Naive thymus-derived CD8-positive, alpha-beta T cell (primary cell): ENCODE measurements at regions not wholly inside any gene's neighbourhood (a gene's known extent, or its start where the extent isn't known, plus 50 kb on each side); places are given as distances from the start of the nearest gene placed in this dataset.
A peak's percentile ranks its signal among the peaks of the same experiment; 100 is the strongest.
"Not testable (repeated sequence)": the region's sequence is repeated elsewhere in the genome, so short reads cannot be mapped to it uniquely, and the experiment has no call there.

Source experiments
- ATAC-seq, 2 donors: fragments of 150-1000 bp; cut with Tn5 transposase in 1 of 2; sonication (Bioruptor Pico), chemical (Tn5 transposase) in 1 of 2; 1 replicate in 1 of 2; 2 replicates in 1 of 2; pipeline ENCODE4 v1.10.0; 2021; ENCODE audit warnings: mild to moderate bottlenecking in 2 of 2, moderate library complexity in 2 of 2
- POLR2A ChIA-PET: fragments of 350-600 bp; sonication (Branson Sonifier 250); formaldehyde crosslinking; loops from one replicate; lab custom pipeline; 2021; ENCODE audit warnings: antibody characterized with exemption; lab: Charles Lee
- DNase-seq, 10 donors: peaks; one replicate each; pipeline versions ENCODE4 v3.0.0 to v3.0.0-alpha.2; 2020 to 2022
- H3K27ac Mint-ChIP-seq, 10 donors: one replicate each; pipeline ENCODE4 v1.8.0; 2020 to 2022; ENCODE audit warnings: mild to moderate bottlenecking in 10 of 10, mixed read lengths in 10 of 10, moderate library complexity in 4 of 10, inconsistent platforms in 1 of 10
- H3K27me3 Mint-ChIP-seq, 5 donors: one replicate each; pipeline ENCODE4 v1.8.0; 2021 to 2022; ENCODE audit warnings: mixed read lengths in 5 of 5
- H3K36me3 Mint-ChIP-seq, 3 donors: one replicate each; pipeline ENCODE4 v1.8.0; 2020 to 2022; ENCODE audit warnings: mixed read lengths in 3 of 3, mild to moderate bottlenecking in 2 of 3, inconsistent platforms in 1 of 3
- H3K4me1 Mint-ChIP-seq, 4 donors: one replicate each; pipeline ENCODE4 v1.8.0; 2021 to 2022; ENCODE audit warnings: mixed read lengths in 4 of 4
- H3K4me3 Mint-ChIP-seq, 10 donors: one replicate each; pipeline ENCODE4 v1.8.0; 2020 to 2022; ENCODE audit warnings: mild to moderate bottlenecking in 10 of 10, mixed read lengths in 10 of 10, moderate library complexity in 6 of 10, inconsistent platforms in 1 of 10
- H3K9me3 Mint-ChIP-seq, 9 donors: one replicate each; pipeline ENCODE4 v1.8.0; 2020 to 2022; ENCODE audit warnings: mixed read lengths in 9 of 9, mild to moderate bottlenecking in 3 of 9, inconsistent platforms in 1 of 9, moderate library complexity in 1 of 9

DNA sequence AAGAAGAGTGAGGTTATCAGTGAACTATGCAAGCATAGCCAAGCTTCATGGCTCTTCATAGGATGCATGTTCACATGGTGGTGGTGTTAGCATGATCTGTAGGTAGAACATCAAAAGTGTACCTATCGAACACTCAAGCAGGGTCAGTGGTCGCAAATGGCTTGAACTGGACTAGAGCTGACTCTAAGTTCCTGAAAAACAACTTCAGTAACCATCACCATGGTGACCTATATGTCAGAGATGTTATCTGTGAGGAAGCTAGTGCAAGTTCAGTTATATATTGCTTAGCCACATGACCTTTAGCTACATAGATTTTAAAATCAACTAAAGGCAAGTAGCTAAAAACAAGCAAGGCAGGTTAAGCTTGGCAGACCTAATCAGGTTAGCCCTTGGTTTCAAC lies 163.1 kb upstream of the AGR3 start:
- DNase-seq, result no peak
- Mint-ChIP-seq H3K9me3 (no peaks in the 10 kb centered on the region), H3K4me1 (peaks cover 4 to 29% (median 7%) of the 10 kb centered on the region in 4 donors), H3K4me3 (no peak overlapping the region), H3K27ac (no peak overlapping the region), H3K36me3 (no peaks in the 10 kb centered on the region), H3K27me3 (peaks cover 0 to 7% (median 2%) of the 10 kb centered on the region in 5 donors)
- POLR2A ChIA-PET, result no interaction called here
- no peak for ATAC-seq

GRCh38 chr7:17046259-17046658 lies 164.5 kb upstream of the AGR3 start:
- no peaks in the 10 kb centered on the region for H3K36me3 Mint-ChIP-seq
- no peak overlapping the region for H3K4me3 Mint-ChIP-seq
- H3K4me1 Mint-ChIP-seq, result peaks cover 4 to 23% (median 7%) of the 10 kb centered on the region in 4 donors
- H3K27ac Mint-ChIP-seq, result no peak overlapping the region
- peaks cover 0 to 4% (median 0%) of the 10 kb centered on the region in 5 donors for H3K27me3 Mint-ChIP-seq
- no peaks in the 10 kb centered on the region for H3K9me3 Mint-ChIP-seq
- DNase-seq (no peak), ATAC-seq (no peak)
- POLR2A ChIA-PET, result no interaction called here

GRCh38 chr7:17046666-17047065 lies 164.9 kb upstream of the AGR3 start:
- POLR2A ChIA-PET, result no interaction called here
- DNase-seq, result no peak

GRCh38 chr7:17053164-17053563 lies 171.4 kb upstream of the AGR3 start:
- H3K27me3 Mint-ChIP-seq, H3K4me1 Mint-ChIP-seq, POLR2A ChIA-PET, H3K4me3 Mint-ChIP-seq, ATAC-seq, H3K9me3 Mint-ChIP-seq, DNase-seq, H3K27ac Mint-ChIP-seq, H3K36me3 Mint-ChIP-seq: not testable (repeated sequence)

More at GRCh38 chr7:17046666-17047065, 164.9 kb upstream of the AGR3 start:
- no peak overlapping the region for H3K4me3 Mint-ChIP-seq
- H3K27me3 Mint-ChIP-seq, result peaks cover 0 to 4% (median 0%) of the 10 kb centered on the region in 5 donors
- H3K36me3 Mint-ChIP-seq, result no peaks in the 10 kb centered on the region
- no peaks in the 10 kb centered on the region for H3K9me3 Mint-ChIP-seq
- ATAC-seq, result no peak
- H3K27ac Mint-ChIP-seq, result no peak overlapping the region
- peaks cover 4 to 19% (median 7%) of the 10 kb centered on the region in 4 donors for H3K4me1 Mint-ChIP-seq

DNA sequence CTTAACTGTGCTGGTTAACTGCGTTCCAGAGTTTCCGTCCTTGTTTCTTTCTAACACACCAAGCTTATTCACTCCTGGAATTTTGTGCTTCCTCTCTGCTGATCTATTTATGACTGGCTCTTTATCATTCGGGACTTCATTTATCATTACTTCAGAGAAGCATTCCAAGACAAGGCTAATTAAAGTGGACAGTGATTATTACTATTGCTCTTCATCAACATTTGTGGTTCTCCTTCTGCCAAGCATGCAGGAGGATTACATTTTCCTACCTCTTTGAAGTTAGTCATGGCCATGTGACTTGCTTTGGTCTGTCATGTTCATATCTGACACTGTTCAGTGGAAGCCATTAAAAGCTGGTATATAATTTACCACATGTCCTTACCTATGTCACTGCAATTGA lies 172.4 kb upstream of the AGR3 start:
- Mint-ChIP-seq H3K4me3 (no peak overlapping the region), H3K36me3 (no peaks in the 10 kb centered on the region), H3K27me3 (peaks cover 0 to 8% (median 0%) of the 10 kb centered on the region in 5 donors), H3K27ac (no peak overlapping the region), H3K4me1 (peaks cover 2 to 8% (median 4%) of the 10 kb centered on the region in 4 donors), H3K9me3 (peaks cover 0 to 3% (median 0%) of the 10 kb centered on the region in 9 donors)
- POLR2A ChIA-PET, result no interaction called here
- ATAC-seq, result no peak
- DNase-seq, result no peak

- H3K36me3 Mint-ChIP-seq, result no peaks in the 10 kb centered on the region
- H3K4me1 Mint-ChIP-seq, result peaks cover 2 to 10% (median 4%) of the 10 kb centered on the region in 4 donors
- ATAC-seq (no peak), DNase-seq (no peak)
- H3K4me3 Mint-ChIP-seq, result no peak overlapping the region
- H3K27me3 Mint-ChIP-seq, result peaks cover 0 to 8% (median 0%) of the 10 kb centered on the region in 5 donors
- POLR2A ChIA-PET, result no interaction called here
- no peak overlapping the region for H3K27ac Mint-ChIP-seq
- peaks cover 0 to 3% (median 0%) of the 10 kb centered on the region in 9 donors for H3K9me3 Mint-ChIP-seq
Measured at GRCh38 chr7:17054836-17055235, 173.1 kb upstream of the AGR3 start.

- no peaks in the 10 kb centered on the region for H3K36me3 Mint-ChIP-seq
- POLR2A ChIA-PET, result no interaction called here
Measured at GRCh38 chr7:17055596-17055995, 173.8 kb upstream of the AGR3 start.

GRCh38 chr7:17056491-17057142 lies 174.8 kb upstream of the AGR3 start:
- Mint-ChIP-seq H3K4me3 (no peak overlapping the region), H3K9me3 (peaks cover 0 to 3% (median 0%) of the 10 kb centered on the region in 9 donors), H3K4me1 (peaks cover 2 to 10% (median 4%) of the 10 kb centered on the region in 4 donors), H3K27ac (no peak overlapping the region), H3K36me3 (no peaks in the 10 kb centered on the region), H3K27me3 (peaks cover 0 to 8% (median 0%) of the 10 kb centered on the region in 5 donors)
- POLR2A ChIA-PET, result no interaction called here
- ATAC-seq (no peak), DNase-seq (no peak)

More at GRCh38 chr7:17055596-17055995, 173.8 kb upstream of the AGR3 start:
- no peak for ATAC-seq
- Mint-ChIP-seq H3K27me3 (peaks cover 0 to 8% (median 0%) of the 10 kb centered on the region in 5 donors), H3K4me1 (peaks cover 2 to 10% (median 4%) of the 10 kb centered on the region in 4 donors), H3K27ac (no peak overlapping the region), H3K4me3 (no peak overlapping the region), H3K9me3 (peaks cover 0 to 3% (median 0%) of the 10 kb centered on the region in 9 donors)
- no peak for DNase-seq

DNA sequence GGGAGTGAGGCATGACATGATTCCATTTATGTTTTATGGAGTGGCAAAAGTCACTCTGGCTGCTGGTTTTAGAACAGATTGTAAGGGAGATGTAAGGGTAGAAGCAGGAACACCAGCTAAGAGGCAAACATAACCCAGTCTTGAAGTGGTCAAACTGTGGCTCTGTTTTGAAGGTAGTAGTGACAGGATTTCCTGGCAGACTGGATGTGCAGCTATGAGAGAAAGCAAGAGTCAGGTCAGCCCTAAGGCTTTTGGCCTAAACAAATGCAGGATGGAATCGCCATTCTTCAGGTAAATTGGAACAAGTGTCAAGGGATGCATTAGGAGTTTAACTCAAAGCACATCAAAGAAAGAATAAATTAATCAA lies 175.3 kb upstream of the AGR3 start:
- DNase-seq, result no peak

GRCh38 chr7:17058568-17058967 lies 176.8 kb upstream of the AGR3 start:
- no peak overlapping the region for H3K4me3 Mint-ChIP-seq
- H3K4me1 Mint-ChIP-seq, result peaks cover 2 to 10% (median 4%) of the 10 kb centered on the region in 4 donors
- H3K36me3 Mint-ChIP-seq, result no peaks in the 10 kb centered on the region
- H3K27ac Mint-ChIP-seq, result no peak overlapping the region
- peaks cover 0 to 2% (median 0%) of the 10 kb centered on the region in 5 donors for H3K27me3 Mint-ChIP-seq
- ATAC-seq (no peak), DNase-seq (no peak)
- POLR2A ChIA-PET, result no interaction called here
- H3K9me3 Mint-ChIP-seq, result no peaks in the 10 kb centered on the region

More for the DNA sequence above, 175.3 kb upstream of the AGR3 start:
- Mint-ChIP-seq H3K27ac (peak overlapping the region in 1 of 10 donors; percentile 75), H3K9me3 (peaks cover 0 to 3% (median 0%) of the 10 kb centered on the region in 9 donors), H3K27me3 (peaks cover 0 to 8% (median 0%) of the 10 kb centered on the region in 5 donors), H3K4me3 (no peak overlapping the region), H3K36me3 (no peaks in the 10 kb centered on the region), H3K4me1 (peaks cover 2 to 10% (median 4%) of the 10 kb centered on the region in 4 donors)
- POLR2A ChIA-PET, result no interaction called here
- no peak for ATAC-seq

- Mint-ChIP-seq H3K4me3 (no peak overlapping the region), H3K4me1 (peaks cover 2 to 10% (median 4%) of the 10 kb centered on the region in 4 donors), H3K27ac (no peak overlapping the region), H3K9me3 (no peaks in the 10 kb centered on the region), H3K27me3 (peaks cover 0 to 4% (median 0%) of the 10 kb centered on the region in 5 donors), H3K36me3 (no peaks in the 10 kb centered on the region)
- no peak for ATAC-seq
- POLR2A ChIA-PET, result no interaction called here
- no peak for DNase-seq
Measured at GRCh38 chr7:17060051-17060450, 178.3 kb upstream of the AGR3 start.

DNA sequence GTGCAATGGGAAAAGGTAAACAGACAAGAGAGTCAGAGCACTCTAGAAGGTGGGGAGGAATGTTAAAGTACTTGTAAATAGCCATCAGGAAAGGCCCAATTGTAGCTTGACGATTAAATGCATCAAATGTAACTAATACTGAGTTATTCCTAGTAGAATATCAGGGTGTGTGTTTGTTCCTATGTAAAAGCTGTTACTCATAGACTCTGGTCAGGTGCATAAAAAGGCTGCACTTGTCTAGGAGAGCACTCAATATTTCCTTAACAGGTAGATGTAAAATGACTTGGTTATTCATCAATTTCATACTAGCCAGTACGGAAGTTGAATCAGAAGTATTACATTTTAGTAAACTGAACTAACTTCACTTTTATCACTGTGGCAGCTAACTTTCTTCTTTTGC lies 179.7 kb upstream of the AGR3 start:
- no peaks in the 10 kb centered on the region for H3K36me3 Mint-ChIP-seq
- no peak overlapping the region for H3K27ac Mint-ChIP-seq
- H3K27me3 Mint-ChIP-seq, result peaks cover 0 to 4% (median 0%) of the 10 kb centered on the region in 5 donors
- peaks cover 2 to 10% (median 4%) of the 10 kb centered on the region in 4 donors for H3K4me1 Mint-ChIP-seq
- no peaks in the 10 kb centered on the region for H3K9me3 Mint-ChIP-seq
- ATAC-seq (no peak), DNase-seq (no peak)
- H3K4me3 Mint-ChIP-seq, result no peak overlapping the region
- POLR2A ChIA-PET, result no interaction called here

DNA sequence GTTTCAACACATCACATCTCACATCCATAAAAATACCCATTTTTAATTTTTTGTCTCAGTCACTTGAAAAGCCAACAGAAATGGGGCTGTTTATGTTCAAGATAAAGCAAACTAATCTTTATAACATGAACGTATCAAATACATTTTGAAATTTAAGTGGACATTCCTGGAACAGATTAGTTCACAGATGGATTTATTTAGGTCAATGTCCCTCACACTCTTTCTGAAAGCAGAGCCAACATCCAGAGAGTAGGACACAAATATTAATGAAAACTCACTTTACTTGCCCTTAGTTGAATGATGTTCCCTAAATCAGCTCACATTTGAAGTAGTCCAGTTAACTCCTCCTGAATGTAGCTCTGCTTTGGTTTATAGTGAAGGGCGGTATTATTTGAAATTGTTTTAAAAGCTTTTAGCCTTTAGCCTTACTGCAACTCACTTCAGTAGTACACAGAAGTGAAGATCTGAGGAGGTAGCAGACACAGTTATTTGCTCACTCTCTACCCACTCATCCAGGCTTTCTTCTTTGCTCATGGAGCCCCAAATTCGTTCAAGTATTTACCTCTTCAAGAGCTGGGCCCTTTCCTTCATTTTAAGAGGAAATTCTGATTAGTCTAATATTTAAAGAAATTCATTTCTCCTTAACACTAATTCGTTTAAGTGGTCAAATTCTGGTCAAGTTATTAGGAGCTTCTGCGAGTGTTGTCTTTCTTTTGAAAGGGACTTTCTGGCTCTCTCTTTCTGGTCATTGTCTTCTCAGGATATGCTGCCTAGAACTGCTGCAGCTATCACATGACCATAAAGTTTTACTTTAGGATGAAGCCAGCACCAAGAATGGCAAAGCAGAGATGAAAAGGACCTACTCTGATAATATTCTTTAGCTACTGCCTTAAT lies 180.6 kb upstream of the AGR3 start:
- H3K36me3 Mint-ChIP-seq, result no peaks in the 10 kb centered on the region

More for the DNA sequence above, 180.6 kb upstream of the AGR3 start:
- ATAC-seq (no peak), DNase-seq (no peak)
- POLR2A ChIA-PET, result no interaction called here
- peaks cover 0 to 2% (median 0%) of the 10 kb centered on the region in 5 donors for H3K27me3 Mint-ChIP-seq
- peaks cover 0 to 10% (median 0%) of the 10 kb centered on the region in 4 donors for H3K4me1 Mint-ChIP-seq
- H3K27ac Mint-ChIP-seq, result no peak overlapping the region
- no peak overlapping the region for H3K4me3 Mint-ChIP-seq
- no peaks in the 10 kb centered on the region for H3K9me3 Mint-ChIP-seq
